CD4-positive, alpha-beta memory T cell (primary cell): ENCODE measurements at regions not wholly inside any gene's neighbourhood (a gene's known extent, or its start where the extent isn't known, plus 50 kb on each side); places are given as distances from the start of the nearest gene placed in this dataset.

Experiments used
- CTCF ChIA-PET: fragments of 350-600 bp; sonication (Branson Sonifier 250); formaldehyde crosslinking; loops from one replicate; lab custom pipeline; 2021; ENCODE audit warnings: inconsistent platforms; ENCODE audit not compliant: partially characterized antibody; lab: Charles Lee
- POLR2A ChIA-PET: fragments of 350-600 bp; sonication (Branson Sonifier 250); formaldehyde crosslinking; loops from one replicate; lab custom pipeline; 2021; ENCODE audit not compliant: partially characterized antibody; lab: Charles Lee
- DNase-seq, 5 donors: peaks; one replicate each; pipeline versions ENCODE4 v3.0.0 to v3.0.0-alpha.2; 2020 to 2022; ENCODE audit warnings: mixed read lengths in 1 of 5
- H3K27ac ChIP-seq: one replicate; pipeline ENCODE4 v1.7.0; 2013; ENCODE audit warnings: low read depth, low read length
- H3K27me3 ChIP-seq: 2 replicates; pipeline ENCODE4 v1.7.0; 2013; ENCODE audit warnings: mild to moderate bottlenecking, low read length, moderate library complexity; ENCODE audit not compliant: insufficient read depth
- H3K36me3 ChIP-seq: 2 replicates; pipeline ENCODE4 v1.7.0; 2013; ENCODE audit warnings: mild to moderate bottlenecking, low read length, moderate library complexity; ENCODE audit not compliant: insufficient read depth
- H3K4me1 ChIP-seq: 2 replicates; pipeline ENCODE4 v1.7.0; 2013; ENCODE audit warnings: mild to moderate bottlenecking, low read length, moderate library complexity; ENCODE audit not compliant: insufficient read depth
- H3K4me3 ChIP-seq, 2 donors: one replicate each; pipeline ENCODE4 v1.7.0; 2013; ENCODE audit warnings: low read length in 2 of 2, mild to moderate bottlenecking in 1 of 2
- H3K9me3 ChIP-seq, 2 donors: one replicate each; pipeline ENCODE4 v1.7.0; 2013; ENCODE audit warnings: low read length in 2 of 2, control low read depth in 1 of 2; ENCODE audit not compliant: control insufficient read depth in 1 of 2
- H3K27ac Mint-ChIP-seq, 7 donors: one replicate each; pipeline ENCODE4 v1.8.0; 2020 to 2021; ENCODE audit warnings: mixed read lengths in 7 of 7, mild to moderate bottlenecking in 6 of 7, inconsistent platforms in 3 of 7, moderate library complexity in 3 of 7
- H3K27me3 Mint-ChIP-seq, 2 donors: one replicate each; pipeline ENCODE4 v1.8.0; 2020 to 2021; ENCODE audit warnings: mixed read lengths in 2 of 2
- H3K36me3 Mint-ChIP-seq, 2 donors: one replicate each; pipeline ENCODE4 v1.8.0; 2020 to 2021; ENCODE audit warnings: mixed read lengths in 2 of 2, inconsistent platforms in 1 of 2, mild to moderate bottlenecking in 1 of 2
- H3K4me1 Mint-ChIP-seq, 4 donors: one replicate each; pipeline ENCODE4 v1.8.0; 2020 to 2021; ENCODE audit warnings: mixed read lengths in 4 of 4, mild to moderate bottlenecking in 1 of 4
- H3K4me3 Mint-ChIP-seq, 8 donors: one replicate each; pipeline ENCODE4 v1.8.0; 2020 to 2021; ENCODE audit warnings: mixed read lengths in 8 of 8, mild to moderate bottlenecking in 7 of 8, moderate library complexity in 6 of 8, inconsistent platforms in 3 of 8
- H3K9me3 Mint-ChIP-seq, 8 donors: one replicate each; pipeline ENCODE4 v1.8.0; 2020 to 2021; ENCODE audit warnings: mixed read lengths in 8 of 8, mild to moderate bottlenecking in 5 of 8, inconsistent platforms in 3 of 8, moderate library complexity in 1 of 8
- intact Hi-C: fragments of 100-400 bp; cut with micrococcal nuclease; formaldehyde crosslinking; loops from one replicate; pipeline ENCODE4 v1.15.1; 2023

GRCh38 chr2:2719781-2720180 lies 388.7 kb upstream of the MYT1L start:
- no peaks in the 10 kb centered on the region for H3K27me3 ChIP-seq
- intact Hi-C loops = no loop called here
- Mint-ChIP-seq H3K36me3 (no peaks in the 10 kb centered on the region), H3K27ac (no peak overlapping the region), H3K9me3 (peaks cover 0 to 4% (median 0%) of the 10 kb centered on the region in 8 donors), H3K27me3 (no peaks in the 10 kb centered on the region), H3K4me3 (no peak overlapping the region), H3K4me1 (no peaks in the 10 kb centered on the region)
- H3K36me3 ChIP-seq = no peaks in the 10 kb centered on the region
- ChIA-PET POLR2A (no interaction called here), CTCF (no interaction called here)
- no peaks in the 10 kb centered on the region for H3K9me3 ChIP-seq
- H3K4me3 ChIP-seq = no peak overlapping the region
- H3K27ac ChIP-seq = no peak overlapping the region
- DNase-seq = no peak
- H3K4me1 ChIP-seq = no peaks in the 10 kb centered on the region

- H3K27ac ChIP-seq = no peak overlapping the region
- no peak overlapping the region for H3K4me3 Mint-ChIP-seq
- no peak overlapping the region for H3K4me3 ChIP-seq
- DNase-seq = no peak
- POLR2A ChIA-PET = no interaction called here
- no peaks in the 10 kb centered on the region for H3K27me3 Mint-ChIP-seq
- H3K27ac Mint-ChIP-seq = no peak overlapping the region
- peaks cover 0 to 4% (median 0%) of the 10 kb centered on the region in 8 donors for H3K9me3 Mint-ChIP-seq
- no peaks in the 10 kb centered on the region for H3K4me1 Mint-ChIP-seq
- intact Hi-C loops = no loop called here
- H3K36me3 ChIP-seq = no peaks in the 10 kb centered on the region
- CTCF ChIA-PET = no interaction called here
- H3K36me3 Mint-ChIP-seq = no peaks in the 10 kb centered on the region
- no peaks in the 10 kb centered on the region for H3K27me3 ChIP-seq
- H3K9me3 ChIP-seq = no peaks in the 10 kb centered on the region
- H3K4me1 ChIP-seq = no peaks in the 10 kb centered on the region
Measured at GRCh38 chr2:2719015-2719414, 387.9 kb upstream of the MYT1L start.

- Mint-ChIP-seq H3K36me3 (no peaks in the 10 kb centered on the region), H3K4me3 (no peak overlapping the region), H3K27me3 (peaks cover 0 to 2% of the 10 kb centered on the region in 2 donors), H3K9me3 (peaks cover 0 to 4% (median 0%) of the 10 kb centered on the region in 8 donors), H3K27ac (no peak overlapping the region), H3K4me1 (no peaks in the 10 kb centered on the region)
- Histone ChIP-seq H3K27me3 (no peaks in the 10 kb centered on the region), H3K4me1 (no peaks in the 10 kb centered on the region), H3K27ac (no peak overlapping the region), H3K4me3 (no peak overlapping the region), H3K9me3 (no peaks in the 10 kb centered on the region), H3K36me3 (no peaks in the 10 kb centered on the region)
- DNase-seq = no peak
- ChIA-PET POLR2A (no interaction called here), CTCF (no interaction called here)
- intact Hi-C loops = no loop called here
Measured at GRCh38 chr2:2717406-2717805, 386.3 kb upstream of the MYT1L start.

GRCh38 chr2:2716771-2717170 lies 385.7 kb upstream of the MYT1L start:
- CTCF ChIA-PET = no interaction called here
- intact Hi-C loops = no loop called here
- Mint-ChIP-seq H3K4me1 (no peaks in the 10 kb centered on the region), H3K36me3 (no peaks in the 10 kb centered on the region), H3K27me3 (peaks cover 0 to 2% of the 10 kb centered on the region in 2 donors), H3K9me3 (peaks cover 0 to 4% (median 0%) of the 10 kb centered on the region in 8 donors), H3K27ac (no peak overlapping the region), H3K4me3 (no peak overlapping the region)
- Histone ChIP-seq H3K27me3 (no peaks in the 10 kb centered on the region), H3K4me1 (no peaks in the 10 kb centered on the region), H3K36me3 (no peaks in the 10 kb centered on the region), H3K4me3 (no peak overlapping the region), H3K9me3 (no peaks in the 10 kb centered on the region), H3K27ac (no peak overlapping the region)
- DNase-seq = no peak
- POLR2A ChIA-PET = no interaction called here

GRCh38 chr2:2715036-2715818 lies 384.2 kb upstream of the MYT1L start:
- Histone ChIP-seq H3K9me3 (no peaks in the 10 kb centered on the region), H3K4me1 (no peaks in the 10 kb centered on the region), H3K27ac (no peak overlapping the region), H3K27me3 (no peaks in the 10 kb centered on the region), H3K36me3 (no peaks in the 10 kb centered on the region), H3K4me3 (no peak overlapping the region)
- Mint-ChIP-seq H3K4me3 (no peak overlapping the region), H3K27ac (no peak overlapping the region), H3K36me3 (no peaks in the 10 kb centered on the region), H3K4me1 (no peaks in the 10 kb centered on the region), H3K9me3 (peaks cover 0 to 4% (median 0%) of the 10 kb centered on the region in 8 donors), H3K27me3 (peaks cover 2% of the 10 kb centered on the region in 2 donors)
- DNase-seq = no peak
- POLR2A ChIA-PET = no interaction called here
- CTCF ChIA-PET = interaction anchor here (1.6 kb wide), 1 partner anchor 18 kb away, joined by 4 read pairs; no protein-coding TSS in a partner anchor
- intact Hi-C loops = no loop called here

GRCh38 chr2:2714408-2714807 lies 383.3 kb upstream of the MYT1L start:
- Mint-ChIP-seq H3K36me3 (no peaks in the 10 kb centered on the region), H3K9me3 (peaks cover 0 to 4% (median 0%) of the 10 kb centered on the region in 8 donors), H3K27ac (no peak overlapping the region), H3K4me3 (no peak overlapping the region), H3K4me1 (no peaks in the 10 kb centered on the region), H3K27me3 (peaks cover 2% of the 10 kb centered on the region in 2 donors)
- no peak overlapping the region for H3K27ac ChIP-seq
- intact Hi-C loops = no loop called here
- CTCF ChIA-PET = interaction anchor here (1.6 kb wide), 1 partner anchor 17 kb away, joined by 4 read pairs; no protein-coding TSS in a partner anchor
- no peaks in the 10 kb centered on the region for H3K4me1 ChIP-seq
- no peaks in the 10 kb centered on the region for H3K36me3 ChIP-seq
- no peak overlapping the region for H3K4me3 ChIP-seq
- H3K9me3 ChIP-seq = no peaks in the 10 kb centered on the region
- POLR2A ChIA-PET = no interaction called here
- H3K27me3 ChIP-seq = no peaks in the 10 kb centered on the region
- DNase-seq = no peak

GRCh38 chr2:2709431-2709770 lies 378.3 kb upstream of the MYT1L start:
- Histone ChIP-seq H3K9me3 (no peaks in the 10 kb centered on the region), H3K27ac (no peak overlapping the region), H3K4me3 (no peak overlapping the region), H3K4me1 (no peaks in the 10 kb centered on the region), H3K36me3 (no peaks in the 10 kb centered on the region), H3K27me3 (no peaks in the 10 kb centered on the region)
- Mint-ChIP-seq H3K4me1 (peaks cover 0 to 12% (median 4%) of the 10 kb centered on the region in 4 donors), H3K9me3 (peaks cover 0 to 3% (median 0%) of the 10 kb centered on the region in 8 donors), H3K36me3 (no peaks in the 10 kb centered on the region), H3K27me3 (peaks cover 2% of the 10 kb centered on the region in 2 donors), H3K27ac (no peak overlapping the region), H3K4me3 (no peak overlapping the region)
- ChIA-PET POLR2A (no interaction called here), CTCF (no interaction called here)
- intact Hi-C loops = no loop called here
- DNase-seq = no peak
